GM21515 (cell line): ENCODE measurements at regions not wholly inside any gene's neighbourhood (a gene's known extent, or its start where the extent isn't known, plus 50 kb on each side); places are given as distances from the start of the nearest gene placed in this dataset.
"Not testable (repeated sequence)": the region's sequence is repeated elsewhere in the genome, so short reads cannot be mapped to it uniquely, and the experiment has no call there.

Source experiments
- ATAC-seq: cut with Tn5 transposase; IDR thresholded peaks from one replicate; pipeline ENCODE4 v1.9.1; 2021; ENCODE audit not compliant: unreplicated experiment

DNA sequence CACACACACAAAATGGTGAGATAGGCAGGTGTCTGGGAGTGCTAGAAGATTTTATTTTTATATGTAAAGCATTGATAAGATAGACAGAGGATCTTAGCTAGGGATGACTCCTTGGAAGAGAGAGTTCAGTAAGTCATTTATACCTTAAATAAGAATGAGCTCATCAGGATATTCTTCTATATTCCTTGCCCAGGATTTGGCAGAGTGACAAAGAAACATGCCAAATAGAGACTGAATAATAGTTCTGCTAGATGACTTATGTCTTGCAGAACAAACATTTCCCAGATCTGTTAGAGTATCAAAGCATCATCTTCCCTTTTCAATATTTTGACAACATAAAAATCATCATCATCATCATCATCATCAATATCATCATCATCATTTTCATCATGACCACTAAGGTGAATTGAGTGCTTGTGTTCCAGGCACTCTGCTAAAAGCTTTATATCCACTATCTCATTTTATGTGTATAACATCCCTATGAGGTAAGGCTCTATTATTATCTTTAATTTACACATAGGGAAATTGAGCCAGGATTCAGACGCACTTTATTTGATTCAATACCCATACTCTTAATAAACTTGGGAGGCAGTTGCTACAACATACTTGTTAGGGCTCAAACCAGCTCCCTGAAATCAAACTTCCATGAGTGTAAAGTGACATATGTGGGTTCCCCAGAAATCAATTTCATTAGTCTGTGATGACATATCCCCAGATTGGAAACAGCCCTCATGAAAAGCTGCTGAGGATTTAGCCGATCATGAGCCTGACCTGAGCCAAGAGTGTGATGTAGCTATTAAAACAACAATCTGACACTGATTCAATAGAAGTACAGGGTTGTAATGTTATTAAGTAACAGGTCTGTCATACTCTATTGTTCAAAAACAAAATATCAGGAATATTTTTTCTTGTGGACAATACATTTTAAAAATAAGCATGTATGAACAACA, 176.3 kb upstream of the SEMA6A start:
- no peak for ATAC-seq

DNA sequence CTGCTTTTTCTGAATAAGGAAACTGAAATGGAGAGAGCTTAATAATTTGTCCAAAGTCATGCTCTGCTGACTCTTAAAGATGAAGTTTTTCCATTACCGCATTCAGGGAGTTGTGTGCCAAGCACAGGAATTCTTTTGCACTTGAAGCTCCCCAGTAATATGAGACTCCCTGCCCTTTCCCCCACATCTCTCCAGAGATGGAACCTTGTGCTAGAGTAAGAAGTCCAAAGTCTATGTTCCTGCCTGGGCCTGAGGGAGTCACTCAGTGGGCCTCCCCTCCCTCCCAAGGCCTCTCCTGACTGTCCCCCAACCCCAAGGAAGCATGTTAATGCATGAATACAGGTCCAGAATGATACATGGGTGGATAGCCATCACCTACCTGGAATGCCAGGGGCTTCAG, 173.3 kb upstream of the SEMA6A start:
- no peak for ATAC-seq

DNA sequence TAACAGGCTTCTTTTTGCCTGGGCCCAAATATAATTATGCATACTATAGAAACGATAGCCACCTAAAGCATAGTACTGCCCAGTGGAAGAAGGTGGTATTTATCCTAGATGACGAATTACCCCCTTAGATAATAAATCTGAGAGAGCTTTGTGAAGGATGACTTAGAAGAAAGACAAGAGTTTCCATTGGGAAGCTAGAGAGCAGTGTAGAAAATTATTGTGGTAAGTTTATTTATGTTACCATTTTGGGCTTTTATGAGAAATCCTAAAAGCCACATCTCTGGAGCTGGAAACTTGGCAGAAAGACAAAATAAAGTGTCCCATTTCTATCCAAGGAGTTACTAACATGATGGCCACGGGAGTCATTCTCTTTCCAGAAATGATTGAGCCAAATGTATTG, 172.0 kb upstream of the SEMA6A start:
- no peak for ATAC-seq

DNA sequence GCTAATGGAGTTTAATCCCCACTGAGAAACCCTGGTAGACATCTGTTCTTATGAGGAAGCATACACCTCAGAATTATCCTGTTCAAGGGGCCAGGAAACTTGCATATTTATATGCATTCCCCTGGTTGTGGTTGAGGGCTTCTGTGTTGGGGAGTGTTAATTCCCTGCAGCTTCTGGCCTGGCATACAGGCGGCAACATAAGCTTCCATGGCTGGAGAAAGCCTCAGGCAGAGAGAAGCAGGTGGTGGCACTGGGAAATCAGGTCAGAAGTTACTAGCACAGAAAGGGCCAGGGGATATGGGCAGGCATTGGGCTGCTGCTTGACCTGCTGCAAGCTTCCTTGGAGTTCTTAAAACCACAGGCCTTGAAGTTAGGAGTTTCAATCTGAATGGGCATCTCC, 166.1 kb upstream of the SEMA6A start:
- no peak for ATAC-seq

DNA sequence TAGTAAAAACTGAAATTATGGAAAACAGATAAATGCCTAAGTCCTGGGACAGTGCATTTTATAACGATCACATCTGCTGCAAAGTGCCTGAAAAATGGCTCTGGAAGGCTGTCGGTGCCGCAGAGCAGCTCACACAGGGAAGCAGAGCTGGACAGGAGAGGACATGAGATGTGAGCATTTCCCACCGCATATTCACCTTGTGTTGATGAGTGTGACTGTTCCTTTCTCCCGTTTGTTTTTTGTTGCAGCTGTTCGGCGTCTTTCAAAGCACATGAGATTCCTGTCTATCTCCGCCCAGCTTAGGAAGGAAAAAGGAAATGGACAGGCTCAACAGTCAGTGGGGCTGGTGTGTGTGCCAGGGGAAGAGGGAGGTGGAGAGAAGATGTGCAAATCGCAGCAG, 164.9 kb upstream of the SEMA6A start:
- no peak for ATAC-seq

DNA sequence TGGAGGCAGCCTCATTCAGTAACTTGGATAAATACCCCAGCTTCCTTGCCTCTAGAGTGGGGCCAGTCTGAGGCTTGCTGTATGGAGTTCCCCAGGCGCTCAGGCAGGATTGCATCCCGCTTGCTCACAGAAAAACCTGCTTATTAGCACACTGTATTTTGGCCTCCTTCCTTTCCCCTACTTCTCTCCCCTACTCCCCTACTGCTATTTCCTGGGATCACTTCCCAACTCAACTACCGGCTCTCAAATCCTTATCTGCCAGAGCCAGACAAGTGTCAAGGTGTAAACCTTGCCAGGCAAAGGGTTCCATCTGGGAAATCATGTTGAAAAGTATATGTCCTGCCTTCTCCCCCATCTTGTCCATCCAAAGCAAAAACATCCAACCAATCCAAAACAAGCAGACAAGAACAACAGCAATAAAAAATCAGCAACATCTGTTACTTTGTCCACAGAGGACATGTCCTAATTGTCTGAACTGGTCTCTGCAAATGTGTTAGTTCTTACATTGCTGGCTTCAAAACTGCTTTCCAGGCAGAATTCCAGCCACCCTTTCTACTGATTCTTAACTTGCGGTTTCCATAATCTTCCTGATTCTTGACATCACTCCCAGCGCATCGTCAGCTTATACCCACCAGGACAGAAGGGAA, 164.1 kb upstream of the SEMA6A start:
- no peak for ATAC-seq

DNA sequence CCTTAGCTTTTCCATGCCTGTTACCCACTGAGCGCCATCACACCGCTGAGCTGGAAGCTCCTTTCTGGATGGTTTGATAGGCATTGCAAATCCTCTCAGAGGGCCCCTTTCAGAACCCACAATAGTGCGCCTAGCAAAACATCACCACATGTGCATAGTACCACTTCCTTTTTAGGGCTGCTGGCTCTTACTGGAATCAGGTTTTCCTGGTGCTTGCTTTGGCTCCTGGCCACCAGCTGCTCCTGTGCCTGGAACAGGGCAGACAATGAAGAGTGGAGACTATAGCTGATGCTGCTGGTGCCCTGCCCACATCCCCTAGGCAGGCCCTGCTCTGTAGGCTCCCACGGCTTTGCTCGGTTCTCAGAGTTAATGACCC, 163.6 kb upstream of the SEMA6A start:
- ATAC-seq, result no peak

DNA sequence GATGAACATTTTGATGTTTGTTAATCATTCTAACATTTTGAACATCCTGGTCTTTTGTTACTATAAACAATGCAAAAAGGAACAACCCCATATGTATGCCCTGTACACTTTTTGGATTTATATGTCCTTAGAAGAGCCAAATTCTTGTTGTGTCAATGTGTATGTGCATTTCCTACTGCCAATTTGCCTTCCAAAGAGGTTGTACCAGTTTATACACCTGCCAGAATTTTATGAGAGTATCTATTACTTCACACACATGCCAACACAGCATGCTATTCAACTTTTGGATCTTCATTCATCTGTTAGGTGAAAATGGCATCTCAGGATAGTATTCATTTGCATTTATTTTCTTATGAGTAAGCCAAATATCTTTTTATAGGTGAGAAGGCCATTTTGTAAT, 162.0 kb upstream of the SEMA6A start:
- ATAC-seq, result no peak

DNA sequence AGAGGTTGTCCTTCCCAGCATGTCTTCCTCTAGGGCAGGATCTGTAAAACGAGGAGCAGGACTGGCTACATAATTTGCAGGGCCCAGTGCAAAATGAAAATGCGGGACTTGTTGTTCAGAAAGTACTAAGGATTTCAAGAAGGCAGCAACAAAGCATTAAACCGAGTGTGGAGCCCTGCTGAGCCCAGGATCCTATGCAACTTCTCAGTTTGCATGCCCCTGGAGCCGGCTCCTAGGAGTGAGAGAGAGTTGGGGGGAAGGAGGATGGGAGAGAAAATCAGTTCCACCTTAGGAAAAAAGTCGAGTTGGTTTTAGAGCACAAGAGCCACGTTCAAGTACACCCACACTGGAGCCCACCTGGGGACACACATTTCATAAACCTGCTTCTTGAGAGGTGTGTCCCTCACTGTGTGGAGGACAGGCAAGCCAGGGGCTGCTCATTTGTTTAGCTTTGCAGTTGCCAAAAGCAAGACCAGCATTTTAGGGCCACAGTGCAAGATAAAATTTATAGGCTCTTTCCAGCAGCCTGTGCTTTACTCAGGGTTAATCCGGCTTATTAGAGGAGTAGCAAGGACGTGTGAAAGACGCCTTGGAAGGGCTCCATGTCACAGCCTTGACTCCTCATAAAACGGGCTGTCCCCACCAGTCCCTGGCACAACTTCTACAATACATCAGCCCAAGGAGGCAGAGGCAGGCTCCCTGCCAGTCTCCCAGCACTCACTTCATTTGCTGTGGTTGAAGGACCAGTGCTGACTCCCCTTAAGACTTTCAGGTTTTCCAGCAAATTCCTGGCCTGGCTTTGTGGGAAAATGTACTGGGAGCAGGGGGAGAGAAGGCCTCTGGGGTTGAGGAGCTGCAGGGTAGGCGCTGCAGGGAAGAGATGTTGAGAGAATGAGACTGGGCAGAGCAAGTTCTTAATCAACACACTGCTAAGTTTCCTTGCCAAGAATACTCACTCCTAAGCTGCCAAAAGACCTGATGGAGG, 159.7 kb upstream of the SEMA6A start:
- no peak for ATAC-seq

DNA sequence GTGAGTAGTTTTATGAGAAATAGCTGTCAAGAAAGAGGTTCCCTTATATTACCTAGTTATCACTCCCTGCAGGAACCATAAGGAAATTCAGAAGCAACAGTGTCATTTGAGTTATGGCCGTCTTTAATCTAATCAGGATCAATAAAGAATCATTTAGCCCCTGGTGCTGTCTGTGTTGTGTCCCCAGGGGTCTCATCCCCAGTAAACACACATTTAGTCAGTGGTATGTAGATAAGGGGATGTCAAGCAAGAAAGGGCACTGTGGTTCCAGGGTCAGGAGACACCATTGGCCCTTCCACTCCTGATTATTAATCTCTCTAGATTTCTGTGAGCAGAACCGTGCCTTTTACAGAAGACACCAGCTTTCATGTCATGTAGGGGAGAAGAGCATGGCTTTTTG, 158.0 kb upstream of the SEMA6A start:
- ATAC-seq, result no peak

DNA sequence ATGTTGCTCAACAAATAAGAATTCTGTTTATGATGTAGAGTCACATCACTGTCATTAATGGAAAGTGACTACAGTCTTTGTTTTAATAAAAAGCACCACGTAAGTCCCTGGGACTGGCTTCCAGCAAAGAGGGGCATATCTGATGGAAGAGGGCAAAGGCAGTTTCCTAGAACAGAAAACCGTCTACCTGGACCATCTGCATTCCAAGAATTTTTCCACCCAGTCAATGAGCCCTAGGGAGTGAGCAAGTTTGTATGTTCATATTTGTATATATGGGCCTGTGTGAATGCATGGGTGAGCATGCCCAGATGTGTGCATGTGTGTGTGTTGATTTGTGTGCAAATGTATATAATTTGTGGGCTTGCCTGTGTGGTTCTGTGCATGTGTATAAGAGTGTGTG, 156.8 kb upstream of the SEMA6A start:
- no peak for ATAC-seq

DNA sequence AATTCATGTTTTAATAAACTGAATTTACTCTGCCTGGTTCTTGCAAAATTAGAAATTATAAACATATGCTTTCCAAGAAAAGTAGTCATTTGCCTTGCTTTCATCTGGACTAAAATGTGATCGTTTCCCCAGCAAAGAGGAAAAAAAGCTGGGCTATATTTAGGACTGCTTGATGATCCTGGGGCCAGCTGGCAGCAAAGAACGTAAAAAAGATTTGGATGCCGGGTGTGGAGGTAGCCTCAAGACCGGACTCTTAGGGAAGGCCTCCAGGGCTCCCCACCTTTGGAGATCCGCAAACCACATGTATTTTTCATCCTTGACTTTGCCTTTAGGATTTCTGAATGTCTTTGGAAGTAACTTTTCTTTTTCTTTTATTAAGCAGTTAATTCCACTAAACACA, 156.1 kb upstream of the SEMA6A start:
- ATAC-seq, result no peak

DNA sequence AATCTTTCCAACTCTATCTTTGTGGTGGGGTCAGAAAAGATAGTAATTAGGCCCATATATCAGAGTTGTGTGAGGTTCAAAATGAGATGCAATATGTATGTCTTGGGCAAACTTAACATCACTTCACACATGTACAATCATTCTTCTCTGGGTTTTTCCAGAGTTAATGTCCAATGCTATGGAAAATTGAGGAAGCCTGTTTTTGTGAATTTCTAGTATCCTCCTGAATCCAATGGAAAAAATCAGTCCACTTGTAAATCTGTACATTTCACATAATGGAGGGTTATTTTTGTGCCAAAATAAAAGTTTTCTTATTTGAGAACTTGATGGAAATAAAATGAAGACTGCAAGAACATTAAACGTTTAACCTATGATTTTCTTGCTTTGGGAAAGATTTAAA, 155.6 kb upstream of the SEMA6A start:
- ATAC-seq, result no peak

DNA sequence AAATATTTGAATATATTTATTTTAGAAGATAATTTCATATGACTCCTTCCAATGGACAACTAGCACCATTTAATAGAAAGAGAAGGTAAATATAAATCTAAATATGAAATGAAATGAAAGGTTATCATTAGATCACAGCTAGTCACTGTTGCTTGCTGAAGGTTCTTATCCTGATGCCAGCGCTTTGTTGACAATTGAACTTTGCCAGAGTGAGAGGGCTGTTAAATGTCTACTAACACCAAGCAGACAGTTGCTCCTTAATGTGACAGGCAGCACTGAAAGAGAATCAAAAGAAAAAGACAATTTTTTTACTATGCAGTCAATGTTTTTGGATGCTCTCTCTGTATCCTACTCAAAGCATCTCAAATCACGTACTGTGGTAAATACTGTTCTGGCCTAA, 152.6 kb upstream of the SEMA6A start:
- no peak for ATAC-seq

DNA sequence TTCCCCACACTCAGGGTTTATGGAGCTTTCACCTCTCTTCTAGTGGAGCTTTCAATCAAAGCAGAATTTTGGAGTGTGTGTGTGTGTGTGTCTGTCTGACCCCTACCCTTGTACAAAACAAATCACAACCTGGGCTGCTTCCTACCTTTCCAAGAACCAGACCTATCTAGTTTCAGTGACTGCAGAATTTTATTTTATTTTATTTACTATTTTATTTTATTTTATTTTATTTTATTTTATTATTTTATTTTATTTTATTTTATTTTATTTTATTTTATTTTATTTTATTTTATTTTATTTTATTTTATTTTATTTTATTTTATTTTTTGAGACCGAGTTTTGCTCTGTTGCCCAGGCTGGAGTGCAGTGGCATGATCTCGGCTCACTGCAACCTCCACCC, 151.6 kb upstream of the SEMA6A start:
- not testable (repeated sequence) for ATAC-seq

DNA sequence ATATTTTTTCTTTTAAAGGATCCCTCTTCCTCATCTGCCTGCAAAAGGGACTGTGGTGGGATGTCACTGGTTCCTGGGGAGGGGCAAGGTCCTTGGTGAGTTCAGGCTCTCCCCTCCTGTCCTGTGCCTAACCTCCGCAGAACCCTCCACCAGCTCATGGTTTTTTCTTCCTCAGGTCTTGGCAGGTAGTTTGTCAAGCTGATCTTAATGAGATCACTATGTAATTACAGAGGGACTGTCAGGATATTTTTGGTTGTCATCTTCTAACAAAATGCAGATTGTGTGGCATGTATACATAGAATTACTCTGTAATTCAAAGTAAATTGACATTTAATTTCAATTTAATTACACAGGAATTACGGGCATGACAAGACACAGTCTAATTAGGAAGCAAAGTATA, 150.3 kb upstream of the SEMA6A start:
- no peak for ATAC-seq

DNA sequence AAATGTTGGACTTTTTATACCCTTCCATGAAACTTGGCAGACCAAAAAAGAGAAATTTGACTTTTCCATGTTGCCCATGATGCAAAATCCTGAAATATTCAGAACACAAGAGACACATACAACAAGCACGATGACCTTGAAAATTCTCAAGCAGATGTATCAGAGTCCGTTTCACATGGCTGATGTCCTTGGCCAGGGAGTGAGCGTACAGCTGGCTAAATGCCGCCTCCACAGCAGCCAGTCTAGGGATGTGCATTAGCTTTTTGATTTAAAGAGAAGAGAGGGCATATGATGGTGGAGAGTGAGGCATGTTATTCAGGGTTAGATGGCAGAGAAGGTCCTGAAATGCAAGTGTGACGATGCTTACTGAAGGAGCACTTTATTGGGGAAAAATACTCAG, 148.0 kb upstream of the SEMA6A start:
- no peak for ATAC-seq

DNA sequence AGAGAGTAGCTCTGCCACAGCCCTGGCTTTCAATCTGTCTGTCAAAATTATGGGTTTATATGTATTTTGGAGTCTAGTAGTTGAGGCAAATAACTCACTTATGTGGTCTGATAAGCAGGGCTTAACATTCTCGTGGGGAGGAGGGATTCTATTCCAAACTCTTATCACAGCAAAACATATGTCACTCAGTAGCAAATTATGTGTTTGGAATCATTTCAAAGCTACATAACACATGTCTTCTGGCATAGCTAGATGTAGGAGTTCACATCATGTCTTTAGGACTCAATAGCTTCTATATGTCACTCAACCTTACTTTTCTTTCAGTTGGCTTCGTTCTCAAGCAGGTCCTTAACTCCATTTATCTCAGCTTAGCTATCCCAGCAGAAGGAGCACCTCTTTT, 144.5 kb upstream of the SEMA6A start:
- ATAC-seq, result no peak

DNA sequence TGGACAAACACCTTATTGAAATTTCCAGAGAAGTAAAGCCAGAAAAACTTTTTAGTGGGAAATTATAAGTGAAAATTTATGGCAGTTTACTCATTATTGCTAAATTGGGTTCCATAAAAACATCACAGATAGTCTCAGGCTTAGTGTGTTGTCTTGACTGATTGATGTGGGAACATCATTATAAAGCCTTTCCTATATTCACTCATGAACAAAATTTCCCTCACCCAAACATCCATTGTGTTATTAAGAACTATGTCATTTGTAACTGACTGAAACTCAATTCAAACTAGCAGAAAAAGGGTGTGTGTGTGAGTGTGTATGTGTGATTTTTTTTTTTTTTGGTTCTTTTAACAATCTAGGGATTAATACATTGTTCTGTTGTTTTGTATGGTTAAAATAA, 143.7 kb upstream of the SEMA6A start:
- no peak for ATAC-seq

DNA sequence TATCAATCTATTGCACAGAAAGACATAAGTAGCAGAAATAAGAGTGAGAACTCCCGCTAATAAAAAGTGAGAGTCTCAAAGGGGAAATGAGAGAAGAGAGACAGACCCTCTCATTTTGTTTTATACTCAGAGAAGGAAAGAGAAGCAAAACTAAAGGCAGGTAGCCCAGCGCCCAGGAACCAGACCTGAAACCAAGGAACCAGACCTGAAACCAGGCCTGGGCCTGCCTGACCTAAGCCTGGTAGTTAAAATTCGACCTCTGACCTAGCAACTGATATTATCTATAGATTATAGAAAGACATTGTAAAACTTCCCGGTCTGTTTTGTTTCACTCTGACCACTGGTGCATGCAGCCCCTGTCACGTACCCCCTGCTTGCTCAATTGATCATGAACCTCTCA, 134.5 kb upstream of the SEMA6A start:
- ATAC-seq, result no peak

DNA sequence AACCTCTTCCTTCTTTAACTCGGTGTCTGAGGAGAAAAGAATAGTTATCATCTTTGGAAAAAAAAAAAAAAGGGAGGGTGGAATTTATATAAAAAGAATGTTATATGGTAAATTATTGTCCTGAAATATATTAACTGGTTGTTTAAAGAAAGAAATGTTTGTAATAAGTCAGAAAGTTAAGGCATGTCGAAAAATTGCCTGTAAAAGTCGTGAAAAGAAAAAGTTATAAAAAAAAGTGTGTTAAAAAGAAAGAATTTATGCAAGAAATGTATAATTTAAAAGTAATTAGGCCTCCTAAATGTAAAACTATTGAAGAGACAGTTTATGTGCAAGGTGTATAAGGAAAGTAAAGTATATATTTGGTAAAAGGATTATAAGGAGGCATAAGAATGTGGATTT, 130.5 kb upstream of the SEMA6A start:
- not testable (repeated sequence) for ATAC-seq
